ENCODE measurements at regions not wholly inside any gene's neighbourhood (a gene's known extent, or its start where the extent isn't known, plus 50 kb on each side); places are given as distances from the start of the nearest gene placed in this dataset.

DNA sequence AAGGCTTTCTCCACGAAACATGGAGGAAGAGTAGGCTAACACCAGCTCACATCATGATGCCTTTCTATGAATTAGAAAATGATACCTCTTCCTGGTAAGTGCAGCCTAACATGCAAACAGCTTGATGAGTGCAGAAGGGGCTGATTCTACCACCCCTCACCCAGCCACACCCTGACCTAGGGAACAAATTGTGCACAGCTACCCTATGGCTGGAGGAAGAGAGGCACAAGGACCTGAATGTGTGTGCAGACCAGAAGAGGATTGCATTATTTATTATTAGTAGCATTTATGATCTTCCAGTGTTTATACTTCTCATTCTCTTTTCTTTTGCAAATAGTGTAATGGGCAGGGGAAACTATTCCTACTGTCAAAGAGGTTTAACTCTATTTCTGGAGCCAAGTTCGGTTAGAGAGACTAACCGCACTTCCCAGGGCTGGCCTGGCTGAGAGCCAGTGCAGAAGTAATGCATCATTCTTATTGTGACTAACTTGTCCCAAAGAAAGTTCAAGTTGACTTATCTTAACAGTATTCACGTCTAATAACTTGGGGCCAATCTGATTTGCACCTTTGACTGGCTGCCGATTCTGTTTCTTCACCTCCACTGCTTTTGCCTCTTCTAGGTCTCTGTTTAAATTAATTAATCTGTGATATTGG lies 237.5 kb downstream of the CD83 start:
- ChIA-PET CTCF (no interaction called here), POLR2A (no interaction called here)
- H3K4me3 Mint-ChIP-seq: no peak overlapping the region
- H3K36me3 Mint-ChIP-seq (ENCODE audit: low read depth): peaks cover 2% of the 10 kb centered on the region
- ATAC-seq (ENCODE audit: low read depth) (no peak), DNase-seq (no peak)
- H3K4me1 Mint-ChIP-seq: peaks cover 30% of the 10 kb centered on the region
- H3K9me3 Mint-ChIP-seq: peaks cover 4% of the 10 kb centered on the region
- no peaks in the 10 kb centered on the region for H3K27me3 Mint-ChIP-seq
- no peak for TF ChIP-seq CTCF (IDR thresholded peaks at IDR 0.05)
- intact Hi-C loops (cut with micrococcal nuclease): no loop called here
- no peak overlapping the region for H3K27ac Mint-ChIP-seq

- intact Hi-C loops (cut with micrococcal nuclease): no loop called here
- H3K27ac Mint-ChIP-seq: peak overlapping the region; percentile 57
- DNase-seq (no peak), ATAC-seq (ENCODE audit: low read depth) (peak; percentile 57)
- no peaks in the 10 kb centered on the region for H3K36me3 Mint-ChIP-seq (ENCODE audit: low read depth)
- no peaks in the 10 kb centered on the region for H3K9me3 Mint-ChIP-seq
- no peaks in the 10 kb centered on the region for H3K27me3 Mint-ChIP-seq
- CTCF ChIA-PET: no interaction called here
- TF ChIP-seq CTCF (IDR thresholded peaks at IDR 0.05): no peak
- H3K4me3 Mint-ChIP-seq: no peak overlapping the region
- POLR2A ChIA-PET: no interaction called here
- H3K4me1 Mint-ChIP-seq: peaks cover 27% of the 10 kb centered on the region
Observed at GRCh38 chr6:14359438-14359837, 241.9 kb downstream of the CD83 start.

DNA sequence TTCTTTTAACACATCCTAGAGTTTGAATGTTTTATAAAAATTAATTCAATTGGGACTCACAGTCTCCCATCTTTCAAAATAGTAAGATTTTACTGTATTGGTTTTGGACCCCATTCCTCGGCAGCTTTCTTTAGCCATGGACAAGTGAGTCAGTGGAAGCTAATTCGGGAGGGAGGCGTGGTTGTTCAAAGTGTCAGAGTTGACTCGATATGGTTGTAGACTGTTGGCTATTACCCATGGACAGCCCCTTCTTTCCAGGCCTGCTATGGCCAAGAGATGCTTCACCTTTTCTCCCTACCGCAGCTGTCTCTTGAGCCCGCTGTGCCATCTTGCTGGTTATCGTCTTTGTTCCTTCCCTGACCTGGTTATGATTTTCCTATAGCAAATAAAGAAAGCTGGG lies 243.0 kb downstream of the CD83 start:
- no peak for TF ChIP-seq CTCF (IDR thresholded peaks at IDR 0.05)
- Mint-ChIP-seq H3K4me3 (no peak overlapping the region), H3K27ac (no peak overlapping the region), H3K36me3 (ENCODE audit: low read depth) (no peaks in the 10 kb centered on the region), H3K27me3 (no peaks in the 10 kb centered on the region), H3K9me3 (no peaks in the 10 kb centered on the region), H3K4me1 (peaks cover 17% of the 10 kb centered on the region)
- DNase-seq (no peak), ATAC-seq (ENCODE audit: low read depth) (no peak)
- intact Hi-C loops (cut with micrococcal nuclease): no loop called here
- CTCF ChIA-PET: no interaction called here
- POLR2A ChIA-PET: no interaction called here

GRCh38 chr6:14361297-14361696 lies 243.7 kb downstream of the CD83 start:
- DNase-seq (no peak), ATAC-seq (ENCODE audit: low read depth) (no peak)
- Mint-ChIP-seq H3K27ac (no peak overlapping the region), H3K9me3 (no peaks in the 10 kb centered on the region), H3K4me3 (no peak overlapping the region), H3K4me1 (peaks cover 17% of the 10 kb centered on the region), H3K27me3 (no peaks in the 10 kb centered on the region), H3K36me3 (ENCODE audit: low read depth) (no peaks in the 10 kb centered on the region)
- POLR2A ChIA-PET: no interaction called here
- CTCF ChIA-PET: no interaction called here
- intact Hi-C loops (cut with micrococcal nuclease): no loop called here
- TF ChIP-seq CTCF (IDR thresholded peaks at IDR 0.05): no peak

GRCh38 chr6:14361956-14362587 lies 244.5 kb downstream of the CD83 start:
- H3K27ac Mint-ChIP-seq: no peak overlapping the region
- no peak for TF ChIP-seq CTCF (IDR thresholded peaks at IDR 0.05)
- H3K4me3 Mint-ChIP-seq: no peak overlapping the region
- DNase-seq (no peak), ATAC-seq (ENCODE audit: low read depth) (no peak)
- no peaks in the 10 kb centered on the region for H3K9me3 Mint-ChIP-seq
- intact Hi-C loops (cut with micrococcal nuclease): no loop called here
- H3K4me1 Mint-ChIP-seq: peaks cover 17% of the 10 kb centered on the region
- POLR2A ChIA-PET: interaction anchor here (0.7 kb wide), 1 partner anchor 274 kb away, joined by 3 read pairs; no protein-coding TSS in a partner anchor
- CTCF ChIA-PET: no interaction called here
- H3K36me3 Mint-ChIP-seq (ENCODE audit: low read depth): no peaks in the 10 kb centered on the region
- no peaks in the 10 kb centered on the region for H3K27me3 Mint-ChIP-seq

Data from activated B cell treated with CpG ODN at 0.5 μM for 24 hours (primary cell).